ENCODE measurements at regions not wholly inside any gene's neighbourhood (a gene's known extent, or its start where the extent isn't known, plus 50 kb on each side); places are given as distances from the start of the nearest gene placed in this dataset.

DNA sequence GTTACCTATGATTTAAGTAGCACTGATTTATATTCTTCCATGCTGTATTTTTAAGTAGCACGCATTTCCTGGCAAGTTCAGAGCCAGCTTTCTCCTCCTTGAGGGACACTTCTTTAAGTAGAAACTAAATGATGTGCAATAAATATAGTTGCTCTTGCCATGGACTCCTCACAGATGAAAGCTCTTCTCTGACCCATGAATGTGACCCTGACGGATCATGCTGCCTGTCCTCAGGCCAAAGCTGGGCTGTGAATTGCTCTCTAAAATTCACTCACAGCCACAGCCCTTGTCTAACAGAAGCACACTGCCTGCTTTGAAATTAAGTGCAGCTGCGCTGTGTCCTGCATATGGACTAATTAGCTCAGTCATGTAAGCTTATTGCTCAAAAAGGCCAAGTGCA, 438.8 kb downstream of the PMP22 start:
- Mint-ChIP-seq H3K36me3 (ENCODE audit: low read depth) (no peaks in the 10 kb centered on the region), H3K27me3 (peaks cover 17% of the 10 kb centered on the region), H3K27ac (no peak overlapping the region), H3K4me1 (no peaks in the 10 kb centered on the region), H3K4me3 (no peak overlapping the region)
- DNase-seq (no peak), ATAC-seq (no peak)
- H3K9me3 ChIP-seq (ENCODE audit: control insufficient read depth, low read length, poor library complexity, severe bottlenecking) = no peaks in the 10 kb centered on the region

DNA sequence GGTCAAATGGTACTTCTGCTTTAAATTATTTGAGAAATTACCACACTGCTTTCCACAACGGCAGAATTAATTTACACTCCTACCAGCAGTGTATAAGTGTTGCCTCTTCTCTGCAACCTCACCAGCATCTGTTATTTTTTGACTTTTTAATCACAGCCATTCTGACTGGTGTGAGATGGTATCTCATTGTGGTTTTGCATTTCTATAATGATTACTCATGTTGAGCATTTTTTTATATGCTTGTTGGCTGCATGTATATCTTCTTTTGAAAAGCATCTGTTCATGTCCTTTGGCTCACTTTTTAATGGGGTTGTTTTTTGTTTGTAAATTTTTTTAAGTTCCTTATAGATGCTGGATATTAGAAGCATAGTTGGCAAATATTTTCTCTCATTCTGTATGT, 446.7 kb downstream of the PMP22 start:
- no peak for DNase-seq
- no peak overlapping the region for H3K27ac Mint-ChIP-seq
- ATAC-seq = no peak

DNA sequence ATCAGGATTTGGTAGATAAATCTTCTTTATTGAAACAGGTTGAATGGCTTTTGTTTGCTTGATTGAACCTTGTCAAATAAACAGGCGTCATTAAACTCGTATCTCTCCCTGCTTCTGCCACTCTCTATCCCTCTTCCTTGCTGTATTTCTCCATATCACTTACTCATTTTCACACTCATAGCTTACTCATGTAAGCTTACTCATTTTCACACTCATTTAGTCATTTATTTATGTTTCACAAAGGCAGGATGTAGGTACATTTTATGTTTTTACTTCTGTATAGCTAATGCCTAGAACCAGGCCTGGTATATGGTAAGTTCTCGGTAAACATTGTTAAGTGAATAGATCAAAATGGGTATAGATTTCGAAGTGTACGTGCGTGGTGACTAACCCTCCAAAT, 450.0 kb downstream of the PMP22 start:
- Mint-ChIP-seq H3K4me3 (no peak overlapping the region), H3K27me3 (peaks cover 9% of the 10 kb centered on the region), H3K27ac (no peak overlapping the region), H3K4me1 (peaks cover 5% of the 10 kb centered on the region), H3K36me3 (ENCODE audit: low read depth) (no peaks in the 10 kb centered on the region)
- ATAC-seq = no peak
- H3K9me3 ChIP-seq (ENCODE audit: control insufficient read depth, low read length, poor library complexity, severe bottlenecking) = no peaks in the 10 kb centered on the region
- no peak for DNase-seq

More for the DNA sequence above, 446.7 kb downstream of the PMP22 start:
- Mint-ChIP-seq H3K4me3 (no peak overlapping the region), H3K4me1 (peaks cover 5% of the 10 kb centered on the region), H3K36me3 (ENCODE audit: low read depth) (no peaks in the 10 kb centered on the region), H3K27me3 (peaks cover 6% of the 10 kb centered on the region)
- no peaks in the 10 kb centered on the region for H3K9me3 ChIP-seq (ENCODE audit: control insufficient read depth, low read length, poor library complexity, severe bottlenecking)

DNA sequence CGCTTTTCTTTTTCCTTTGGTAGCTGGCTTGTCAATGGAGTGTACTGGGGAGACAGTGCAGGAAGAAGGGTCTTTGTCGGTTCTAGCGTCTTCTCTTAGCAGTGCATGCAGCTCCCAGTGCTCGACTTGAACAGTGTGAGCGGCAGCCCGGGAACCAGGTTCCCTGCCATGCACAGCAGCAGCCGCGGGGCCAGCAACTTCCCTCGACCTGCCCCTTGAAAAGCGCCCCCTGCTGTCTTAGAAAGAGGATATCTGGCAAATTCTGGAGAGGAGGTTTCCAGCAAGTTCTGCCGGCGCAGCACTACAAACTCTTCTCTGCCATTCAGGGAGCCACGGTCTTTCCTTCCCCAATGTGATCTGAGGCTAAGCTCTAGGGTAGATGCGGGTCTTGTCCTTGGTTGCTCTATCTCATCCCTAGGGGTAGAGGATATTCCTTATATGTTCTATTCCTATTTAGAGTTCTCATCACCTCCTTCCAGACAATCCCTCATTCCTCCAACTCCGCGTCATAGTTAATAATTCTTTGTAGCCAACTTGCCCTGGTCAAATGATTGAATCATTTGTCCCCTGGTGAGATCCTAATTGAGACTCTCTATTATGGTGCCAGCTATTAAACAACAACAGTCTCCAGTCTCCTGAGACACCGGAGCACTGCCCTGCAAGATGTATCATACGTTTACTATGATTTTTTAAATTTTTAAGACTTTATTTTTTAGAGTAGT, 451.3 kb downstream of the PMP22 start:
- no peak for ATAC-seq
- H3K4me1 Mint-ChIP-seq = peaks cover 5% of the 10 kb centered on the region
- H3K36me3 Mint-ChIP-seq (ENCODE audit: low read depth) = no peaks in the 10 kb centered on the region

DNA sequence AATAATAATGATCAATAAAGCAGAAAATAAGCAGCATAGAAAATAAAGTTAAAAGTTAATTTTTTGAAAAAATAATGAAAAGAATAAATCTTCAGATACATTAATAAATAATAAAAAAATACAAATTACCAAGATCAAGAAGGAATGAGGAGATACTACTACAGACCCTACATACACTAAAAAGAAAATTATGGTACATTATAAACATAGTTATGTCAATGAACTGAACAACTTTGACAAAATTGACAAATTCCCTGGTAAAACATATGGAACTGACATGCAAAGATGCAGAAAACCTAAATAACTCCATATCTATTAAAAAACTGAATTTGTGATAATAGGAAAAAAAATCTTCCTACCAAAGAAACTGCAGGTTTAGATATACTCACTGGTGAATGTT, 456.7 kb downstream of the PMP22 start:
- Mint-ChIP-seq H3K4me3 (no peak overlapping the region), H3K4me1 (no peaks in the 10 kb centered on the region), H3K27me3 (peaks cover 13% of the 10 kb centered on the region), H3K27ac (no peak overlapping the region), H3K36me3 (ENCODE audit: low read depth) (peaks cover 2% of the 10 kb centered on the region)
- H3K9me3 ChIP-seq (ENCODE audit: control insufficient read depth, low read length, poor library complexity, severe bottlenecking) = no peaks in the 10 kb centered on the region
- ATAC-seq (no peak), DNase-seq (no peak)

More for the DNA sequence above, 451.3 kb downstream of the PMP22 start:
- no peak overlapping the region for H3K4me3 Mint-ChIP-seq
- H3K27me3 Mint-ChIP-seq = peaks cover 9% of the 10 kb centered on the region
- H3K9me3 ChIP-seq (ENCODE audit: control insufficient read depth, low read length, poor library complexity, severe bottlenecking) = no peaks in the 10 kb centered on the region
- DNase-seq = no peak
- no peak overlapping the region for H3K27ac Mint-ChIP-seq

DNA sequence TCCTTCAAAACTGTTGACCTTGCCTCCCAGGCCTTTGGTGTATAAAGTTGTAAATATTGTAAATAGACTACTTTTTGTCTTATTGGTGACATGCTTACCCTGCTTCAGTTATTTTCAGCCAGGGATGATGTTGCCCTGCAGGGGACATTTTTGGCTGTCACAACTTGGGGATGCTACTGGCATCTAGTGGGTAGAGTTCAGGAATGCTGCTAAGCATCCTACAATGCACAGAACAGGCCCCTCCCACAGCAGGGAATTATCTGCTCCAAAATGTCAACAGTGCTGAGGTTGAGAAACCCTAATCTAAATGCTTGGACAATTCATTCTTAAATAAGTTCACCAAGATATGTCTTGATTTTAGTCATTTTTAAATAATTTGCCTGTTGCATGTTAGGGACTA, 459.8 kb downstream of the PMP22 start:
- no peak for ATAC-seq
- peaks cover 22% of the 10 kb centered on the region for H3K27me3 Mint-ChIP-seq
- H3K9me3 ChIP-seq (ENCODE audit: control insufficient read depth, low read length, poor library complexity, severe bottlenecking) = no peaks in the 10 kb centered on the region
- H3K4me1 Mint-ChIP-seq = no peaks in the 10 kb centered on the region
- H3K36me3 Mint-ChIP-seq (ENCODE audit: low read depth) = peaks cover 2% of the 10 kb centered on the region
- no peak overlapping the region for H3K4me3 Mint-ChIP-seq
- no peak for DNase-seq
- no peak overlapping the region for H3K27ac Mint-ChIP-seq

DNA sequence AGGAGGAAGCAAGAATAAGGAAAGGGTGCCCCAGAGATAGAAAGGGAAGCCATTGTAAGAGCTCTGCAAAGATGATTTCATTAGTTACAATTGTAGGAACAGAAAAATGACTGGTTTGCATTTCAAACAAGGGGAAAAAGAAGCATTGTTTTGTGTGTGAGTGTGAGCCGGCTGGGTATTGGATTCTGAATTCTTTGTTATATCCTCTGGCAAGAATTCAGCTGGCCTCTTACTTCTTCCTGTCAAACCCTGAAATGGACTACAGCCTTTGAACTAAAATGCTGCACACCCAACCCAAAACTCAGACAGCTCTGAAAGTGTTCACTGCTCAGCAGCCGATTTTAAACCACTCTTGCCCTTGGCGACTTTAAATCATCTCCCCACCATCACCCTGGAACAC, 461.3 kb downstream of the PMP22 start:
- ATAC-seq (no peak), DNase-seq (no peak)
- H3K9me3 ChIP-seq (ENCODE audit: control insufficient read depth, low read length, poor library complexity, severe bottlenecking) = no peaks in the 10 kb centered on the region
- Mint-ChIP-seq H3K4me3 (no peak overlapping the region), H3K36me3 (ENCODE audit: low read depth) (peaks cover 2% of the 10 kb centered on the region), H3K27ac (no peak overlapping the region), H3K4me1 (no peaks in the 10 kb centered on the region), H3K27me3 (peaks cover 22% of the 10 kb centered on the region)

DNA sequence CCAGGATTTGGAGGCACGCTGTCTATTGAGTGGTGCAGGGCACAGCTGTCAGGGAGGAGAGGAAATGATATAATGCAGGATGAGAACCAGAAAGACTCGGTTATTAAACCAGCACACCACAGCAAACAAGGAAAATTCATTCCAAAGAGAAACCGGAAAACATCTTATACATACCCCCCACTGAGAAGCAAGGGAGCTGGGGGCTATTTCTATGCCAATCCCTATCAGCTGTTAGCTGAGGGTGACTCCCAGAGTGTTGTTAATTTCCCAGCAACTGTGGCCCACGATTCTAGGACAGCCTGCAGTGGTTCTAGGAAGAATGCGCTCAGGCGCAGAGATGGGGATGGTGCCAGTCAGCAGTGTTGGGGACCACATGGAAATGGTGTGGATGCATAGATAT, 467.3 kb downstream of the PMP22 start:
- DNase-seq = no peak
- Mint-ChIP-seq H3K36me3 (ENCODE audit: low read depth) (no peaks in the 10 kb centered on the region), H3K27me3 (peaks cover 52% of the 10 kb centered on the region), H3K27ac (no peak overlapping the region), H3K4me1 (no peaks in the 10 kb centered on the region), H3K4me3 (no peak overlapping the region)
- no peaks in the 10 kb centered on the region for H3K9me3 ChIP-seq (ENCODE audit: control insufficient read depth, low read length, poor library complexity, severe bottlenecking)
- ATAC-seq = no peak

DNA sequence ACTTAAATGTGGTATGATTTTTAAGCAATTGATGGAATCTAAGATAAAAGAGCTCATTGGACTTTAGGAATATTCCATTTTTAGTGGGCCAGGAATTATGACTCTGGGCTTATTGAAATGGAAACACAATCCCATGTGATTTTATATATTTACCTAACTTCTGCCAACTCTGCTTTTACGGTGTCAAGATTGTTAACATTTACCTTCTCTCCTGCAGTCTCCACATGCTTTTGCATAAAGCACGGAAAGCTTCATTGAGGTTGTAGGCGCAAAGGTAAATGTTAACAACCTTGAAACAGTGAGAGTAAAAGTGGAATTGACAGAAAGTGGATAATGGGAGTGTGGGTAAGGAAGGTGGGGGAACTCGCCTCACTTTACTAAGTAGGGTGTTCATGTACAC, 468.1 kb downstream of the PMP22 start:
- ATAC-seq = no peak
- no peak overlapping the region for H3K4me3 Mint-ChIP-seq
- peaks cover 2% of the 10 kb centered on the region for H3K36me3 Mint-ChIP-seq (ENCODE audit: low read depth)
- DNase-seq = no peak
- H3K4me1 Mint-ChIP-seq = peaks cover 1% of the 10 kb centered on the region
- H3K27me3 Mint-ChIP-seq = peaks cover 55% of the 10 kb centered on the region
- no peaks in the 10 kb centered on the region for H3K9me3 ChIP-seq (ENCODE audit: control insufficient read depth, low read length, poor library complexity, severe bottlenecking)
- H3K27ac Mint-ChIP-seq = no peak overlapping the region

DNA sequence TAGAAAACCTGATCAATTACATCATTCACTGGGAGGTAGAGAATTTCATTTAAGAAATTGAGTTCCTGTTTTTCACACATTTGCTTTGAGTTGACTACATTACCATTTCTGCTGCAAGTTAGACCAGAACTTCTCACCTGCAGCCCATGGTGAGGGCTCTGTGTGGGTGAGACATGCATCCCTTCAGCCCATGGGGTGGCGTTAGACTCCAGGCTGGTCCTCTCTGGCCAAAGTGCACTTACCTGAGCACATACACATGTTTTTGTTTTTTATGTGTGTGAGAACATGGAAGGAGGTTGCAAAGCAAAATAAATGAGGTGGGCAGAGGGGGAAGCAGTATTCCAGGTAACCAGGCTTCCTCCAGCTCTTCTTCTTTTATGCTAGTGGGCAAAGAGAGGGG, 470.2 kb downstream of the PMP22 start:
- Mint-ChIP-seq H3K4me1 (peaks cover 5% of the 10 kb centered on the region), H3K27me3 (peaks cover 70% of the 10 kb centered on the region), H3K4me3 (no peak overlapping the region), H3K27ac (no peak overlapping the region), H3K36me3 (ENCODE audit: low read depth) (peaks cover 3% of the 10 kb centered on the region)
- no peak for ATAC-seq
- no peak for DNase-seq
- no peaks in the 10 kb centered on the region for H3K9me3 ChIP-seq (ENCODE audit: control insufficient read depth, low read length, poor library complexity, severe bottlenecking)

DNA sequence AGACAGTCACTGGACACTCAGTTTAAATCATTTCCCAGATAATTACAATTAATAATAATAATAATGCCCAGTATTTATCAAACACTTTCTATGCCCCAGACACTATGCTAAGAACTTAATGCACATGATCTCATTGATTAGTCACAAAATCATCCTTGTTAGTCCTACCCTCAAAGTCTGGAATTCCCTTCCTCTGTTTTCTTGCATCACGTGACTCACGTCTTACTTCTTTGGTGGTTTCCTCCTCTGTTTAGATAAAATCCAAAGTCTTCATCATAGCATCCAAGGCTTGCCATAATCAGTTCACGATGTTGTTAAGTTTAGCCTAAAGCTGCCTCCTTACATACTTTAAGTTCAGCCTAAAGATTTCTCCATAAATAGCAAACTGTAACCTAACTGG, 471.9 kb downstream of the PMP22 start:
- Mint-ChIP-seq H3K27ac (no peak overlapping the region), H3K36me3 (ENCODE audit: low read depth) (peaks cover 3% of the 10 kb centered on the region), H3K27me3 (peaks cover 85% of the 10 kb centered on the region), H3K4me1 (peaks cover 5% of the 10 kb centered on the region), H3K4me3 (no peak overlapping the region)
- no peak for ATAC-seq
- no peaks in the 10 kb centered on the region for H3K9me3 ChIP-seq (ENCODE audit: control insufficient read depth, low read length, poor library complexity, severe bottlenecking)
- no peak for DNase-seq

DNA sequence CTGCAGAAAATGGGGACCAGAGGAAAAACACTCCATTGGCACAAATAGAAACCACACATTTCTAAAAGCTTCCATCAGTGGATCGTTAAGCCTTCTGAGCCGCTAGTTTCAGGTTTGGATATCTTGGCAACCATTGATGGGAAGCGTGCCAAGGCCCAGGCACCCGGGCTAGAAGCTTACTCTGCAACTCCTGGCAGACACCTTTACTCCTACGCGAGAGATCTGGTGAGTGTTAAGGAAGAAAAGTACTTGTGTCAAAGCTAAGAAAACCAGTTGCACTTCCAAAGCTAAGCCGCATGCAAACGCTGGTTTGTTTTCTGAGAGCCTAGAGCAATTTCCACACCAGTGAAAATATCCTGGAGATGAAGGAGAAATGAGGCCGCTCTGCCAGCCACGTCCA, 472.4 kb downstream of the PMP22 start:
- DNase-seq (no peak), ATAC-seq (no peak)
- no peaks in the 10 kb centered on the region for H3K9me3 ChIP-seq (ENCODE audit: control insufficient read depth, low read length, poor library complexity, severe bottlenecking)
- H3K4me3 Mint-ChIP-seq = no peak overlapping the region
- peaks cover 3% of the 10 kb centered on the region for H3K36me3 Mint-ChIP-seq (ENCODE audit: low read depth)
- H3K4me1 Mint-ChIP-seq = peaks cover 5% of the 10 kb centered on the region
- peaks cover 83% of the 10 kb centered on the region for H3K27me3 Mint-ChIP-seq
- no peak overlapping the region for H3K27ac Mint-ChIP-seq

DNA sequence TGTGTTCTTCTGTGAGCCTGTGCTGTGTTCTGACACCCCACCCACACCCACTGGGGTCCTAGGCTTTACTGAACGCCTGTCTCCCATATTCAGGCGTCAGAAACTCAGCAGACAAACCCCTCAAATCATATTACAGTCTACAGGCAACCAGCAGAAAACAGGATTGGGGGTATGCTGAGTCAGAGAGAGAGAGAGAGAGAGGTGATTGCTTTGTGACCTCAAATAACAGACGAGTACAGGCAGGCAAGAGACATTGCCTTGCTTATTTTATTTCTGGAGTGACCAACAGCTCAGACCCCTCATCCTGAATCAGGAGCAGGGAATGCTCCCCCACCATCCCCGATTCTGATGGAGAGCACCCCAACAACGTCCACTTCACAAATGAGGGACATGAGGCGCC, 473.9 kb downstream of the PMP22 start:
- H3K27me3 Mint-ChIP-seq = peaks cover 77% of the 10 kb centered on the region
- DNase-seq = no peak
- no peak overlapping the region for H3K27ac Mint-ChIP-seq
- no peaks in the 10 kb centered on the region for H3K9me3 ChIP-seq (ENCODE audit: control insufficient read depth, low read length, poor library complexity, severe bottlenecking)
- peaks cover 3% of the 10 kb centered on the region for H3K36me3 Mint-ChIP-seq (ENCODE audit: low read depth)
- no peak overlapping the region for H3K4me3 Mint-ChIP-seq
- ATAC-seq = no peak
- H3K4me1 Mint-ChIP-seq = peaks cover 6% of the 10 kb centered on the region

DNA sequence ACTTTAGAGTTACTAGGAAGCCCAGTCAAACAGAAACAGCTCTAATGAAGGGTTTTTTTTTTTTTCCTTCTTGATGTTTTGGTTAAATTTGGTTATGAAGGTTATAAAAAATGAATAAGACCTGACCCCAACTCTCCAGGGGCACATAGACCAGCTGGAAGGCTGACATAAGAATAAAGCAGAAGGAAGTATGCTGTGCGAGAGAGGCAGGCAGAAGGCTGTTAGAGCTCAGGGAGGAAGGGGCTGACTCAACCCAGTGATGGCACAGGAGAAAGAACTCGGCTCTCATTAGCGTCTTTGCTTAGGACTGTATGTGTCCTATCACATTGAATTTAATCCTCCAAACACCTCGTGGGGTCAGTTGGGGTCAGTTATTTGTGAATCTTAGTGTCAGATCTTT, 474.6 kb downstream of the PMP22 start:
- peaks cover 3% of the 10 kb centered on the region for H3K36me3 Mint-ChIP-seq (ENCODE audit: low read depth)
- H3K4me3 Mint-ChIP-seq = no peak overlapping the region
- no peak for ATAC-seq
- no peak overlapping the region for H3K27ac Mint-ChIP-seq
- peaks cover 70% of the 10 kb centered on the region for H3K27me3 Mint-ChIP-seq
- H3K4me1 Mint-ChIP-seq = peaks cover 6% of the 10 kb centered on the region
- no peaks in the 10 kb centered on the region for H3K9me3 ChIP-seq (ENCODE audit: control insufficient read depth, low read length, poor library complexity, severe bottlenecking)
- DNase-seq = no peak
